Endothelial cell (in vitro differentiated cells): ENCODE measurements at regions not wholly inside any gene's neighbourhood (a gene's known extent, or its start where the extent isn't known, plus 50 kb on each side); places are given as distances from the start of the nearest gene placed in this dataset.

Experiments used
- DNase-seq: peaks from one replicate; pipeline ENCODE4 v3.0.0; 2021; ENCODE audit warnings: low spot score
- H3K27ac Mint-ChIP-seq: one replicate; pipeline ENCODE4 v1.8.0; 2021; ENCODE audit warnings: mixed read lengths, inconsistent platforms; ENCODE audit not compliant: unreplicated experiment
- H3K27me3 Mint-ChIP-seq: one replicate; pipeline ENCODE4 v1.8.0; 2021; ENCODE audit warnings: mild to moderate bottlenecking, moderate library complexity, mixed read lengths, inconsistent platforms; ENCODE audit not compliant: unreplicated experiment
- H3K36me3 Mint-ChIP-seq: one replicate; pipeline ENCODE4 v1.8.0; 2021; ENCODE audit warnings: mild to moderate bottlenecking, low read depth, mixed read lengths, inconsistent platforms; ENCODE audit not compliant: unreplicated experiment
- H3K4me1 Mint-ChIP-seq: one replicate; pipeline ENCODE4 v1.8.0; 2021; ENCODE audit warnings: mild to moderate bottlenecking, mixed read lengths, inconsistent platforms; ENCODE audit not compliant: unreplicated experiment
- H3K4me3 Mint-ChIP-seq: one replicate; pipeline ENCODE4 v1.8.0; 2021; ENCODE audit warnings: mild to moderate bottlenecking, mixed read lengths, inconsistent platforms; ENCODE audit not compliant: unreplicated experiment
- H3K9me3 Mint-ChIP-seq: one replicate; pipeline ENCODE4 v1.8.0; 2021; ENCODE audit warnings: mixed read lengths, inconsistent platforms; ENCODE audit not compliant: unreplicated experiment
- CTCF ChIP-seq: fragments of 200-600 bp; sonication (generic); IDR thresholded peaks from one replicate; pipeline ENCODE4 v1.5.0; 2021; ENCODE audit warnings: antibody characterized with exemption; ENCODE audit not compliant: unreplicated experiment

GRCh38 chr3:148389916-148390315 is 307.8 kb upstream of the AGTR1 start:
- TF ChIP-seq CTCF: no peak
- H3K27ac Mint-ChIP-seq: no peak overlapping the region
- DNase-seq: no peak
- no peaks in the 10 kb centered on the region for H3K27me3 Mint-ChIP-seq
- no peak overlapping the region for H3K4me3 Mint-ChIP-seq
- no peaks in the 10 kb centered on the region for H3K4me1 Mint-ChIP-seq
- no peaks in the 10 kb centered on the region for H3K9me3 Mint-ChIP-seq
- no peaks in the 10 kb centered on the region for H3K36me3 Mint-ChIP-seq

GRCh38 chr3:148395821-148396220 is 301.9 kb upstream of the AGTR1 start:
- H3K9me3 Mint-ChIP-seq: no peaks in the 10 kb centered on the region
- no peaks in the 10 kb centered on the region for H3K4me1 Mint-ChIP-seq
- H3K36me3 Mint-ChIP-seq: no peaks in the 10 kb centered on the region
- H3K27me3 Mint-ChIP-seq: no peaks in the 10 kb centered on the region
- no peak for TF ChIP-seq CTCF
- DNase-seq: no peak
- H3K27ac Mint-ChIP-seq: no peak overlapping the region
- no peak overlapping the region for H3K4me3 Mint-ChIP-seq

GRCh38 chr3:148400754-148401153 is 296.9 kb upstream of the AGTR1 start:
- no peak for DNase-seq
- H3K27ac Mint-ChIP-seq: no peak overlapping the region
- H3K27me3 Mint-ChIP-seq: no peaks in the 10 kb centered on the region
- no peaks in the 10 kb centered on the region for H3K4me1 Mint-ChIP-seq
- H3K4me3 Mint-ChIP-seq: no peak overlapping the region
- no peak for TF ChIP-seq CTCF
- H3K36me3 Mint-ChIP-seq: no peaks in the 10 kb centered on the region
- H3K9me3 Mint-ChIP-seq: no peaks in the 10 kb centered on the region

GRCh38 chr3:148408667-148409066 is 289.0 kb upstream of the AGTR1 start:
- TF ChIP-seq CTCF: no peak
- Mint-ChIP-seq H3K36me3 (peaks cover 5% of the 10 kb centered on the region), H3K4me1 (no peaks in the 10 kb centered on the region), H3K27ac (no peak overlapping the region), H3K9me3 (peaks cover 14% of the 10 kb centered on the region), H3K27me3 (no peaks in the 10 kb centered on the region), H3K4me3 (no peak overlapping the region)
- DNase-seq: no peak

- Mint-ChIP-seq H3K27ac (no peak overlapping the region), H3K4me3 (no peak overlapping the region), H3K9me3 (no peaks in the 10 kb centered on the region), H3K27me3 (no peaks in the 10 kb centered on the region), H3K36me3 (no peaks in the 10 kb centered on the region), H3K4me1 (no peaks in the 10 kb centered on the region)
- no peak for TF ChIP-seq CTCF
- no peak for DNase-seq
Observed at GRCh38 chr3:148420242-148420641, 277.5 kb upstream of the AGTR1 start.
